Colonic mucosa (tissue), 4 donors: ENCODE measurements at regions not wholly inside any gene's neighbourhood (a gene's known extent, or its start where the extent isn't known, plus 50 kb on each side); places are given as distances from the start of the nearest gene placed in this dataset.

Experiments
- DNase-seq: peaks from one replicate; pipeline ENCODE4 v3.0.0-alpha.2; 2020
- H3K27ac ChIP-seq: fragments of 200-600 bp; one replicate; pipeline ENCODE4 v1.8.0; 2021
- H3K27me3 ChIP-seq: fragments of 200-600 bp; one replicate; pipeline ENCODE4 v1.8.0; 2021
- H3K36me3 ChIP-seq: fragments of 200-600 bp; one replicate; pipeline ENCODE4 v1.8.0; 2021
- H3K4me1 ChIP-seq: fragments of 200-600 bp; one replicate; pipeline ENCODE4 v1.8.0; 2021; ENCODE audit warnings: mild to moderate bottlenecking
- H3K4me3 ChIP-seq: fragments of 200-600 bp; one replicate; pipeline ENCODE4 v1.8.0; 2021
- H3K9ac ChIP-seq, 2 donors: one replicate each; pipeline ENCODE4 v1.7.0; 2013; ENCODE audit warnings: control low read depth in 2 of 2, low read depth in 2 of 2, low read length in 2 of 2
- H3K9me3 ChIP-seq: fragments of 200-600 bp; one replicate; pipeline ENCODE4 v1.8.0; 2021
- intact Hi-C: fragments of 100-400 bp; cut with DNase I; formaldehyde crosslinking; loops from one replicate; pipeline ENCODE4 v1.14.1; 2022
- TF ChIP-seq, protein P1 (sequence below): fragments of 200-600 bp; IDR thresholded peaks from one replicate; pipeline ENCODE4 v1.8.0; 2022; ENCODE audit warnings: antibody characterized with exemption, mild to moderate bottlenecking
- donor health status: healthy.
- donor health status: DM: no; HTN: no; CAD: no.
- donor health status: DM: no; HTN: no; CAD: no.

DNA sequence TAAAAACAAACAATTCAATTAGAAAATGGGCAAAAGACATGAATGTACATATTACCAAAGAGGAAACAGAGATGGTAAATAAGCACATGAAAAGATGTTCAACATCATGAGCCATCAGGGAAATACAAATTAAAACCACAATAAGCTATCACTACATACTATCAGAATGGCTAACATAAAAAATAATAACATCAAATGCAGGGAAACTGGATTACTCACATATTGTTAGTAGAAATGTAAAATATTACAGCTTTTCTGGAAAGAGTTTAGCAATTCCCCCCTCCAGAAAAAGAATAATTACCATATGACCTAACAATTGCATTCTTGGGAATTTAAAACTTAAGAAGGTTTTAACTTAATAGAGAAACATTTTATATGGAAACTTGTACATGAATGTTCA lies 232.9 kb upstream of the MTPN start:
- H3K27me3 ChIP-seq = no peaks in the 10 kb centered on the region
- no peak overlapping the region for H3K9ac ChIP-seq
- no peak overlapping the region for H3K27ac ChIP-seq
- no peak overlapping the region for H3K4me3 ChIP-seq
- H3K9me3 ChIP-seq = no peaks in the 10 kb centered on the region
- no peak for DNase-seq
- intact Hi-C loops = no loop called here
- TF ChIP-seq, protein P1, sequence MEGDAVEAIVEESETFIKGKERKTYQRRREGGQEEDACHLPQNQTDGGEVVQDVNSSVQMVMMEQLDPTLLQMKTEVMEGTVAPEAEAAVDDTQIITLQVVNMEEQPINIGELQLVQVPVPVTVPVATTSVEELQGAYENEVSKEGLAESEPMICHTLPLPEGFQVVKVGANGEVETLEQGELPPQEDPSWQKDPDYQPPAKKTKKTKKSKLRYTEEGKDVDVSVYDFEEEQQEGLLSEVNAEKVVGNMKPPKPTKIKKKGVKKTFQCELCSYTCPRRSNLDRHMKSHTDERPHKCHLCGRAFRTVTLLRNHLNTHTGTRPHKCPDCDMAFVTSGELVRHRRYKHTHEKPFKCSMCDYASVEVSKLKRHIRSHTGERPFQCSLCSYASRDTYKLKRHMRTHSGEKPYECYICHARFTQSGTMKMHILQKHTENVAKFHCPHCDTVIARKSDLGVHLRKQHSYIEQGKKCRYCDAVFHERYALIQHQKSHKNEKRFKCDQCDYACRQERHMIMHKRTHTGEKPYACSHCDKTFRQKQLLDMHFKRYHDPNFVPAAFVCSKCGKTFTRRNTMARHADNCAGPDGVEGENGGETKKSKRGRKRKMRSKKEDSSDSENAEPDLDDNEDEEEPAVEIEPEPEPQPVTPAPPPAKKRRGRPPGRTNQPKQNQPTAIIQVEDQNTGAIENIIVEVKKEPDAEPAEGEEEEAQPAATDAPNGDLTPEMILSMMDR = no peak
- no peaks in the 10 kb centered on the region for H3K36me3 ChIP-seq
- H3K4me1 ChIP-seq = no peaks in the 10 kb centered on the region

DNA sequence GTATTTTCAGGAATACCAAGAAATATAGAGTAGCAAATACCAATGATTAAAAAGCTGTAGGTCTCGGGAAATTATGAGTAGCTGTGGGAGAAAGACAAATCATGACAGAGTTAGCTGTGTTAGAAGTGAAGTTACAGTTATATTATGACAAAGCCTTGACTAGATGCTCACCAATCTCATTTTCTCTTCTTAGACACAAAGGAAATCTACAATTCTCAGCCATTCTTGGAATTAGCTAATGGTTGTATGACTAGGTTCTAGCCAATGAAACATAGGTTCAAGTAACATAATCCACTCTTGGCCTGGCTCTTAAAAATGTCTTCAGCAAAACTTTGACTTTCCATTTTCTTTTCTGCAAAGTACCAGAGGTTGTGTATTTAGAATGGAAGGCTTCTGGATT lies 228.8 kb upstream of the MTPN start:
- Histone ChIP-seq H3K27me3 (no peaks in the 10 kb centered on the region), H3K9ac (no peak overlapping the region), H3K36me3 (no peaks in the 10 kb centered on the region), H3K4me3 (no peak overlapping the region), H3K4me1 (no peaks in the 10 kb centered on the region), H3K9me3 (no peaks in the 10 kb centered on the region), H3K27ac (no peak overlapping the region)
- intact Hi-C loops = no loop called here
- no peak for DNase-seq
- TF ChIP-seq, protein P1 = no peak

DNA sequence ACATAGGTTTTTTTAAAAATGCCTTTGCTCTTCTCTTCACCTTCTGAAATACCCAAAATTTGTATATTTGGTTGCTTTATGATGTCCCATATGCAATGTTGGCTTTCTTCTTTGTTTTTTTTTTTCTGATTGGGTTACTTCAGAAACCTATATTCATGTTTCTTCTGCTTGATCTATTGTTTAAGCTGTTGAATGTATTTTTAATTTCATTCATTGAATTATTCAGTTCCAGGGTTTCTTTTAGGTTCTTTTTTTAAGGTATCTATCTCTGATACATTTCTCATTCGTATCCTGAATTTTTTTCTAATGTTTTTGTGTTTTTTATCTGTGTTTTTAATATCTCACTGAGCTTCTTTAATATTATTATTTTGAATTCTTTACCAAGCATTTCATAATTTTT lies 221.0 kb upstream of the MTPN start:
- H3K27ac ChIP-seq = no peak overlapping the region
- intact Hi-C loops = no loop called here
- DNase-seq = no peak
- no peaks in the 10 kb centered on the region for H3K4me1 ChIP-seq
- no peaks in the 10 kb centered on the region for H3K36me3 ChIP-seq
- TF ChIP-seq, protein P1 = no peak
- H3K4me3 ChIP-seq = no peak overlapping the region
- no peak overlapping the region for H3K9ac ChIP-seq
- H3K9me3 ChIP-seq = peaks cover 2% of the 10 kb centered on the region
- H3K27me3 ChIP-seq = no peaks in the 10 kb centered on the region

DNA sequence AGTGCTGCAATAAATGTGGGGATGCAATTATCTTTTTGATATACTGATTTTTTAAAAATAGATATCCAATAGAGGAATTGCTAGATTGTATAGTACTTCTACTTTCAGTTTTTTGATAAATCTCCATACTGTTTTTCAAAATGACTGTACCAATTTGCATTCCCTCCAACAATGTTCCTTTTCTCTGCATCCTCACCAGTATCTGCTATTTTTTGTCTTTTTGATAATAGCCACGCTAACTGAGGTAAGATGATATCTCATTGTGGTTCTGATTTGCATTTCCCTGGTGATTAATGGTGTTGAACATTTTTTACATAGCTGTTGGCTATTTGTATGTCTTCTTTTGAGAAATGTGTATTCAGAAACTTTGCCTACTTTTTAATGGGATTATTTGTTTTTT lies 217.7 kb upstream of the MTPN start:
- no peaks in the 10 kb centered on the region for H3K36me3 ChIP-seq
- H3K9ac ChIP-seq = no peak overlapping the region
- intact Hi-C loops = no loop called here
- H3K9me3 ChIP-seq = peaks cover 2% of the 10 kb centered on the region
- H3K27ac ChIP-seq = no peak overlapping the region
- H3K4me3 ChIP-seq = no peak overlapping the region
- no peaks in the 10 kb centered on the region for H3K27me3 ChIP-seq
- H3K4me1 ChIP-seq = no peaks in the 10 kb centered on the region
- TF ChIP-seq, protein P1 = no peak
- no peak for DNase-seq

DNA sequence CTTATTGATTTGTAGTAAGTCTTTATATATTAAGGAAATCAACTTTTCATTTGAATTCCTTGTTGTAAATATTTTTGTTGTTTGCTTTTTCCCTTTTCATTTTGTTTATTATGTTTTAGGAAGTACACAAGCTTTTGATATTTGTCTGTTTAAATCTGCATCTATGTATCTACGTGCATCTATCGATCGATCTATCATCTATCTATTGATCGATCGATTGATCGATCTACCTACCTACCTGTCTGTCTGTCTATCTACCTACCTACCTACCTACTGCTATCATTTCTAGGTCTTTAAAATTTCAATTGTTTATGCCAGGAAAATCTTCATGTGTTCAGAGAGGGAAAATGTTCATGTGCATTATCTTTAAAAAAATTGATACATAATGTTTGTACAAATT lies 216.8 kb upstream of the MTPN start:
- intact Hi-C loops = no loop called here
- no peaks in the 10 kb centered on the region for H3K27me3 ChIP-seq
- DNase-seq = no peak
- peaks cover 2% of the 10 kb centered on the region for H3K9me3 ChIP-seq
- H3K4me3 ChIP-seq = no peak overlapping the region
- H3K9ac ChIP-seq = no peak overlapping the region
- TF ChIP-seq, protein P1 = no peak
- no peaks in the 10 kb centered on the region for H3K36me3 ChIP-seq
- H3K27ac ChIP-seq = no peak overlapping the region
- H3K4me1 ChIP-seq = no peaks in the 10 kb centered on the region

DNA sequence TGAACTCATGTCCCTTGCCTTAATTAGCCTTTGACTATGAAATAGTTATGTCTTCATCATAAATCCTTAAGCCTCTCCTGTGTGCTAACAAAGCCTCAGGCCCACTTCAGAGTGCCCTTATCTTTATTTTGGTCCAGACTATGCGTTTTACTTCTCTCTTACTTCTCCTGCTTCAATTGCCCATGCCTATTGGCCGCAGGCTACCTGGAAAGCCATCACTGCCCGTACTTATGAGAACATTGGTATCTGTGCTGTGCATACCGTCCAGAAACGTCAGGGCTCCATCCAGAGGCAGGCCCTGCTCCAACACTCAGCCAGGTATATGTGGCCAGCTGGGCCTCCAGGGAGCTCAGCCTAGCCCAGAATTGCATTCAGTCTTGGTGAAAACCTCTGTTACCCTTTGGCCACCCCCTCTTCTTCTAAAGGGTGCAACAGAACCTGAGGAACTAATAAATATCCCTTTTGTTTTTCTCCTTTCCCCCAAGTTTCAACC lies 212.4 kb upstream of the MTPN start:
- Histone ChIP-seq H3K4me1 (no peaks in the 10 kb centered on the region), H3K27me3 (no peaks in the 10 kb centered on the region), H3K9me3 (no peaks in the 10 kb centered on the region), H3K36me3 (no peaks in the 10 kb centered on the region), H3K27ac (no peak overlapping the region), H3K4me3 (no peak overlapping the region), H3K9ac (no peak overlapping the region)
- intact Hi-C loops = no loop called here
- DNase-seq = no peak
- TF ChIP-seq, protein P1 = no peak
